GM21381 (cell line): ENCODE measurements at regions not wholly inside any gene's neighbourhood (a gene's known extent, or its start where the extent isn't known, plus 50 kb on each side); places are given as distances from the start of the nearest gene placed in this dataset.

Experiments
- ATAC-seq: cut with Tn5 transposase; IDR thresholded peaks from one replicate; pipeline ENCODE4 v1.9.1; 2021; ENCODE audit warnings: mild to moderate bottlenecking, moderate library complexity; ENCODE audit not compliant: unreplicated experiment

GRCh38 chr3:40800343-40800742, 275.6 kb downstream of the ZNF621 start:
- no peak for ATAC-seq

DNA sequence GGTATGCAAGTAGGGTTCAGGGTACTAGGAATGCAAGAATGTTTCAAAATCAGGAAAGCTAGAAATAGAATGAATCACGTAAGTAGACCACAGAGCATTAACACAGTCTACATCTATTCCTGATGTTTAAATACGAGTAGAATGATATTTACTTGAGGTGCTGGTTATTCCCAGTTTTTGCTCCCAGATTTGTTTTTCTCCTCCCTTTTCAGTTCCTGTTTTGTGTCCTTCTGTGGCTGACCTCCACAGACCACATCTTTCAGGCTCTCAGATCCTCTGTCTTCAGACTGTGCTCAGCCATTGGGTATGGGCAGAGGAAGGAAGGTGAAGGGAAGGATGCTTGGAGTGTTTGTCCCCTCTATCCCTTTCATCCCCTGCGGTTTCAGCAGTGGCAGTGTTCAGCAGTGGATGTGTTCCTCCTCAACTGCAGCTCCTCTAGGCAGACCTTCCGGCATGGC, 276.6 kb downstream of the ZNF621 start:
- ATAC-seq = no peak

DNA sequence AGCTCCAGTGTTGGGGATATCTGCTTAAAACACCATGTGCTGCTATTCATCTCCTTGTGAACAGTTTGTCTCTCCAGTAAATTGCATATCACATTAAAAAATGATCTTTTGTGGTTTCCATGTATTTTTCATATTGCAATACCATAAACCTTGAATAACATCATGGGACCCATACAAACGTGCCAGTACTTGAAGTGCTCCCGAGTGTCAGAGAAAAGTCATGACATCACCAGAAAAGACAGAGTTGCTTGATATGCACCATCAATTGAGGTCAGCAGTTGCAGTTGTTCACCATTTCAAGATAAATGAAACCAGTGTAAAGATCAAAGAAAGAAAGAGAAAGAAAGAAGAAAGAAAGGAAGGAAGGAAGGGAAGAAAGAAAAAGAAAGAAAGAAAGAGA, 278.6 kb downstream of the ZNF621 start:
- no peak for ATAC-seq

DNA sequence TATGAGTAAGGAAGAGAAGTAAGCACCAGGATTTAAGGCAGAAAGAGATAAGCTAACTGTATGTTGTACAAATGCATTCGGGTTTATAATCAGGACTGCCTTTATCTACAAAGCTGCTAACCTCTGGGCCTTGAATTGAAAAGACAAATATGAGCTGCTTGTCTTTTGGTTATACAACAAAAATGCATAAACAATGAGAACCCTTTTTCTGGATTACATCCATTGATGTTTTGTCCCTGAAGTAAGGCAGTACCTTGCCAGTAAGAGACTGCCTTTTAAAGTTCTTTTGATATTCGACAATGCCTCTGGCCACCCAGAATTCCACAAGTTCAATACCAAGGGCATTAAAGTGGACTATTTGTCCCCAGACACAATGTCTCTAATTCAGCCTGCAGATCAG, 280.7 kb downstream of the ZNF621 start:
- no peak for ATAC-seq

- ATAC-seq = no peak
Measured at GRCh38 chr3:40810813-40811212, 286.1 kb downstream of the ZNF621 start.

- ATAC-seq = no peak
Measured at GRCh38 chr3:40817017-40817416, 292.3 kb downstream of the ZNF621 start.

DNA sequence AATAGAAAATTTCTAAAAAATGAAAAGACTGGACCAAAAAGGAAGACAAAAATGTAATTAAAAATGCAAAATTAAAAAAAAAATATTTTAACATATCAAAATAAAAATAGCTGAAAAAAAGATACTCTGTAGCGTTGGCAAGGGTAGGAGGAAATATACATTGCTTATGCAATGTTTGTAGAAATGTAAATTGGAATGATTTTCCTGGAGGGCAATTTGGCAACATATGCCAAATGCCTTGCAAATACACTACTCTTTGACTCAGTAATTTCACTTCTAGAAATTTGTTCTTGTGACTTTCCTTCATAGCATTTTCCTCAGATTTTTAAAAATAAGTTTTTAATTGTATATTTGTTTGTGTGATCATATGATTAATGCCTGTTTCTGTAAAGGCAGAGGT, 296.6 kb downstream of the ZNF621 start:
- ATAC-seq = no peak

DNA sequence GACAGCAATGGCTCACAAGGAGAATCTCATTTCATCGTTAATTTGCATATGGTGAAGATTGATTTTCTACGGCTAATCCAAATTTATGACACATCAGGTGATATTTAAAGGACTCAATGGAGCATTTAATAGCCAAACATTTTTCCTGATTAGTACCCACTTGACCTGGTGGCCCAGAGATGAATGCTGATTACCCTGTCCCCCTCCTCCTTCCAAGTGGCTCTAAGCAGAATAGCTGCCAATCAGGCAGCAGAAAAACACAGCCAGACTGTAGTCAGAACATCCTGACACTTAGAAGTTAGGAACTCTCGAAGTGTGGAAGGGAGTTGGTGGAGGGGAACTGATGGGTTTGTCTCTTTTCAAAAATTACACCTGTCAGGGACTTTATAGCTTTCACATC, 302.5 kb downstream of the ZNF621 start:
- ATAC-seq = no peak

DNA sequence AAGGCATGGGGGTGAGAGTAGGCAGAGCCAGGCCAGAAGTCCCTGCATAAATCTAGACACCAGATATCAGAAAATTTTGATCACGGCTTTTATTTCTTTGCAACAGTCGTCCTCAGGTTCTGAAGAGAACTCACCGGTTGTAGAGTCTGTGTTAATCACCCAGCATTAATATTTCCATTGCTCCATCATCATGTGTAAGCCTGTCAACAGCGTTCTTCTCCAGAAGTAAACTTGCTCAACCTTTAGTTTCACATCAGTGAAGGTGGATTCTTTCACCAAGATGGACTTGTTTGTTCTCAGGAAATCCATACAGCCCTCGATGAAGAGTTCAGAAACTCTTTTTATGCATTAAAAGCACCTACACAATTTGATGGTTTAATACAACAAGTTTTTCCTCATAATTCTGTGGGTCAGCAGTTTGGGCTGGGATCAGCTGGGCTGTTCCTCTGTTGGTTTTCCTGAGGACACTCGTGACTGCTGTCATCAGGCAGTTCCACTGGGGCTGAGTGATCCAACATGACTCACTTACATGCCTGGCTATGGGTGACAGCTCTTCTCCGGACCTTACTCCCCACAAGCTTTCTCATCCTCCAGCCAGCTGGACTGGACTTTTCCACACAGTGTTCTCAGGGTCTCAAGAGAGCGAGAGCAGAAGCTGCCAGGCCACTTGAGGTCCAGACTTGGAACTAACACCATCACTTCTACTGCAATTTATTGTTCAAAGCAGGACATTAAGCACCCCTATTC, 303.4 kb downstream of the ZNF621 start:
- no peak for ATAC-seq

DNA sequence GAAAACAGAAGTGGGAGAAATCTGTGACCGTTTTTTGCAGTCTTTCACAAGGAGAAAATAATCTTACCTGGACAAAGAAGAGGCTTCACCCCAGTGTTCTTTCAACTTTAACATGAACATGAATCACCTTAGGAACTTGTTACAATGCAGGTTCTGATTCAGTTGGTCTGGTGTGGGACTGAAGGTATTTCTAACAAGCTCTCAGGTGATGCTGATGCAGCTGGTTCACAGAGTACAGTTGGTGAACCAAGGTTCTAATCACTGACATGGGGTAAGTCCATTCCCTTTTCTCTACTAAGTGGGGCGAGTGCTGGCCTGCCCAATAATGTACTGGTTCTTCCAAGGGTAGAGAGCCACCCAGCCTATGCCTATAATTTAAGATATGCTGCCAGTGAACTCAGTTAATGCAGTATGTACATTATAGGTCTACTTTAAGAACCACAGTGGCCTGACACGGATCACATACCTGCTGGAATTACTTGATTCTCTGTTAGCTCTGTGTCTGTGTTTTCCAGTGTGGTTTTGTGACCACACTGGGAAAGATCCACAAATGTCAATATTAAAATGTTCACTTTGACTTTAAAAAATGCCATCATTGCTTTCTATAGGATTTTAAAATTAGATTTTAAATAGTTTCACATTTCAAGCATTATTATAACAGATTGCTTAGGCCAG, 304.1 kb downstream of the ZNF621 start:
- no peak for ATAC-seq

DNA sequence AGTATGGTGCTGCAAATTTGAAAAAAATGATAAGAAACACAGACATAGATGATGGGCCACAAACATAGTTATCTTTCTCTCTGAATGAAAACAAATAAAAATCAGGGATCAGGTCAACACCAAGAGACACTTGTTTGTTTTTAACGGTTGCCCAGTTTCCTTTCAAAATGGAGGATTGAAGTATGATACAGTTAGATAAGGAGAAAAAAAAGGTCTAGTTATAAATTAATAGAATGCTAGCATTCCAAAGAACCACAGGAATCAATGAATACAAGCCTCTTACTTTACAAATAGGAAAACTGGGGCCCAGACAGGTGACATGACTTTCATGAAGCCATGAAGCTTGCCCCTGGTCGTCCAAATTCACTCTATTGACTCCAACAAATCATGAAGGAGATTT, 305.1 kb downstream of the ZNF621 start:
- ATAC-seq = no peak

DNA sequence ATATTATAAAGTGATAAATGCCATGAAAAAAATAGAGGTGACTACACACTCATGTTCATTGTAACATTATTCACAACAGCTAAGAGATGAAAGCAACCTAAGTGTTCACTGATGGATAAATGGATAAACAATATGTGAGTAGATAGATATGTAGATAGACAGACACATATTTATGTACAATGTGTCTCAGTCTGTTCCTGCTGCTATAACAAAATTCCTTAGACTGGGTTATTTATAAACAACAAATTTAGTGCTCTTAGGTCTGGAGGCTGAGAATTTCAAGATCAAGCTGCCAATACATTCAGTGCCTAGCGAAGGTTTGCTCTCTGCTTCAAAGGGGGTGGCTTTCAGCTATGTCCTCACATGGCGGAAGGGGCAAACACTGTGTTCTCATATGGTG, 312.5 kb downstream of the ZNF621 start:
- no peak for ATAC-seq

DNA sequence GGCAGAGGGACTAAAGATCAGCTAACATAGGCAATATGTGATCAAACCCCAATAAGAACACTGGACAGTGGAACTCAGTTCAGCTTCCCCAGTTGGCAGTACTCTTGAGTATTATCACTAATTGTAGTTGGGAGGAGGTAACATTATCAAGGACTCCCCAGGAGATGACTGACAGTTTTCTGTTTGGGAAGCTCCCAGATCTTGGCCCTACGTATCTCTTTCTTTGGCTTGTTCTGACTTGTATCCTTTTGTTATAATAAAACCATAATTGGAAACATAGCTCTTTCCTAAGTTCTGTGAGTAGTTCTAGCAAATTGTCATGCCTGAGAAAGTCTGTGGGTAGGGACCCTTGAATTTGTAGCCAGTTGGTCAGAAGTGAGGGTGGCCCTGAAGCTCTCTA, 316.4 kb downstream of the ZNF621 start:
- no peak for ATAC-seq

GRCh38 chr3:40841570-40842109, 316.9 kb downstream of the ZNF621 start:
- ATAC-seq = no peak

GRCh38 chr3:40842714-40843113, 318.0 kb downstream of the ZNF621 start:
- ATAC-seq = no peak

DNA sequence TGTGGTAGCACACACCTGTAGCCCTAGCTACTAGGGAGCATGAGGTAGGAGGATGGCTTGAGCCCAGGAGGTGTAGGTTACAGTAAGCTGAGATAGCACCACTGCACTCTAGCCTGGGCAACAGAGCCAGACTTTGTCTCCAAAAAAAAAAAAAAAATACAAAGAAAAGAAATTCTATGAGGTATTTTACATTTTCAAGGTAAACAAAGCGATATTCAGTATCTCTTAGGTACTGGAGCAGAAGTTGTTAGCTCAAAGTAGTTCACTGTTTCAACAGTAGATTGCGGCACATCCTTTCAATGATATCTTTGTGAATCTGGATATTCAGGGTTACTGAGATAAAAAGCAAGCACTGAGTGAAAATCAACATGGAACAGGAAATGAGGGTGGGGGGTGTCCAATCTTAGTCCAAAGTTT, 318.5 kb downstream of the ZNF621 start:
- ATAC-seq = no peak

GRCh38 chr3:40843851-40844548, 319.2 kb downstream of the ZNF621 start:
- no peak for ATAC-seq

GRCh38 chr3:40844896-40845295, 320.1 kb downstream of the ZNF621 start:
- no peak for ATAC-seq

DNA sequence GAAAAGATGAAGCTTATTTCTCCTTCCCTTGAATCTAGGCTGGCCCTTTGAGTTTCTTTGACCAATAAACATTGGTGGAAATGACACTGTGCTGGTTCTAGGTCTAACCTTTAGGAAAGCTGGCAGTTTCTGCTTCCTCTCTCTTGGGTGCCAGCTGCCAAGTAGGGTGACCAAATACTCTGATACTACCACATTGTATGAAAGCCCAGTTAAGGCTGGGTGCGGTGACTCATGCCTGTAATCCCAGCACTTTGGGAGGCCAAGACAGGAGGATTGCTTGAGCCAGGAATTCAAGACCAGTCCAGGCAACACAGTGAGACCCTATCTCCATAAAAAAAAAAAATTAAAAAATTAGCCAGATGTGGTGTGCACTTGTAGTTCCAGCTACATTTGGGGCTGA, 320.7 kb downstream of the ZNF621 start:
- ATAC-seq = no peak

- ATAC-seq = no peak
Measured at GRCh38 chr3:40845916-40846315, 321.2 kb downstream of the ZNF621 start.

GRCh38 chr3:40846451-40846850, 321.7 kb downstream of the ZNF621 start:
- ATAC-seq = no peak

DNA sequence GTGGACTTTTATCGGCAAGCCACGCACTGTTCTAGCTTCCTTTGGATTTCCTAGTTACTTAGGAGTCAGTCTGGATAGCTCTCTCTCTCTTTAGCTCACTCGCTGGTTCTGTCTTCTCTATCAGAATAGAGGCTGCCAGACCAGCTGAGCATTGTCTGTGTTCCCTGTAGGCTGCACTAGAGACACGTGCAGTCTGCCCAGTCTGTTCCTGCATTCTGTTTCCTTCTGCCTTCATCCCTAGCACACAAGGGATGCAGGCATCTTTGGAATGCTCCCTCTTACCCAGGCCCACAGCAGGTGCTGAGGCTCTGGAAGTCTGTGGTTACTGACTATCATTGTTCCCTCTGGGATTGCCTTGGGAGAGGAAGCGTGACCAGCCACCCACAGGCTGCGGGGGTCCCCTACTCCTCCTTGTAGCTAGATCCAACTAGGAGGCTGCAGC, 322.8 kb downstream of the ZNF621 start:
- no peak for ATAC-seq
